SK-N-SH (cell line): ENCODE measurements at regions not wholly inside any gene's neighbourhood (a gene's known extent, or its start where the extent isn't known, plus 50 kb on each side); places are given as distances from the start of the nearest gene placed in this dataset.

Experiments
- CTCF ChIP-seq: fragments of 200-600 bp; sonication (generic); IDR thresholded peaks from 2 replicates; pipeline ENCODE4 v1.6.1; 2017; ENCODE audit warnings: antibody characterized with exemption, mild to moderate bottlenecking, moderate library complexity
- EP300 ChIP-seq, 2 experiments: IDR thresholded peaks; 2 replicates each; pipeline versions ENCODE4 v1.4.0 to v1.6.1; 2012; ENCODE audit warnings: borderline replicate concordance in 1 of 2, low read depth in 1 of 2, low read length in 1 of 2
- EZH2phosphoT487 ChIP-seq: fragments of 200-600 bp; sonication (generic); IDR thresholded peaks from 2 replicates; pipeline ENCODE4 v1.6.1; 2017; ENCODE audit warnings: low read depth, mixed run types, mild to moderate bottlenecking, antibody characterized with exemption, moderate library complexity, borderline replicate concordance
- NFIC ChIP-seq: IDR thresholded peaks from 2 replicates; pipeline ENCODE4 v1.4.0; 2012; ENCODE audit warnings: borderline replicate concordance
- POLR2AphosphoS5 ChIP-seq: IDR thresholded peaks from 2 replicates; pipeline ENCODE4 v1.6.1; 2012; ENCODE audit warnings: low read depth, low read length
- REST ChIP-seq: IDR thresholded peaks from 2 replicates; pipeline ENCODE4 v1.6.1; 2012; ENCODE audit warnings: mild to moderate bottlenecking, low read depth, low read length, moderate library complexity
- RFX5 ChIP-seq: IDR thresholded peaks from 2 replicates; pipeline ENCODE4 v1.6.1; 2012; ENCODE audit warnings: mild to moderate bottlenecking, improper control_type of control experiment, low read length
- SIN3A ChIP-seq: IDR thresholded peaks from 2 replicates; pipeline ENCODE4 v1.6.1; 2012; ENCODE audit warnings: low read depth, mild to moderate bottlenecking, low read length, moderate library complexity, borderline replicate concordance
- SMC3 ChIP-seq: IDR thresholded peaks from 2 replicates; pipeline ENCODE4 v1.6.1; 2012; ENCODE audit warnings: low read depth, low read length, improper control_type of control experiment

GRCh38 chr11:123299721-123300120 is 104.7 kb upstream of the CLMP start:
- TF ChIP-seq EP300 (IDR thresholded peaks at IDR 0.05; ENCODE audit: borderline replicate concordance in 1 of 2, low read depth in 1 of 2, low read length in 1 of 2) (no peak), CTCF (no peak), SMC3 (no peak), EZH2phosphoT487 (no peak), SIN3A (no peak), POLR2AphosphoS5 (no peak), REST (no peak), RFX5 (no peak), NFIC (no peak)
